OCI-LY7 (cell line): ENCODE measurements at regions not wholly inside any gene's neighbourhood (a gene's known extent, or its start where the extent isn't known, plus 50 kb on each side); places are given as distances from the start of the nearest gene placed in this dataset.

ENCODE experiments used
- BruUV-seq: library from RNA; stranded (reverse); fragments of 400-500 nt; replicated peaks from 2 replicates; lab custom pipeline; 2021; lab: Mats Ljungman, UMichigan
- CTCF ChIA-PET: fragments of 300-600 bp; sonication (Branson Sonifier 250); formaldehyde crosslinking; loops from one replicate; lab custom pipeline; 2022; ENCODE audit warnings: antibody characterized with exemption; ENCODE audit not compliant: unreplicated experiment; lab: Charles Lee
- POLR2A ChIA-PET: fragments of 300-600 bp; sonication (Branson Sonifier 250); formaldehyde crosslinking; loops from one replicate; lab custom pipeline; 2022; ENCODE audit warnings: antibody characterized with exemption; lab: Charles Lee
- DNase-seq: peaks from one replicate; pipeline ENCODE4 v3.0.0-alpha.2; 2015; ENCODE audit warnings: low spot score
- H2AFZ ChIP-seq: fragments of 200-600 bp; sonication (generic), shearing (Covaris generic); 2 replicates; pipeline ENCODE4 v1.6.1; 2014; ENCODE audit warnings: mild to moderate bottlenecking, antibody characterized with exemption, low read length, moderate library complexity
- H3K27ac ChIP-seq: fragments of 200-600 bp; sonication (generic); 2 replicates; pipeline ENCODE4 v1.5.1; 2014; ENCODE audit warnings: mixed run types, low read depth, mild to moderate bottlenecking, moderate library complexity, low read length, inconsistent platforms; ENCODE audit not compliant: poor library complexity, severe bottlenecking
- H3K36me3 ChIP-seq: fragments of 200-600 bp; sonication (generic); 2 replicates; pipeline ENCODE4 v1.6.1; 2014; ENCODE audit warnings: mild to moderate bottlenecking, antibody characterized with exemption, low read length, moderate library complexity, mixed read lengths; ENCODE audit not compliant: insufficient read depth
- H3K4me1 ChIP-seq: fragments of 200-600 bp; sonication (generic); 2 replicates; pipeline ENCODE4 v1.5.1; 2014; ENCODE audit warnings: mild to moderate bottlenecking, low read length; ENCODE audit not compliant: insufficient read depth, poor library complexity, severe bottlenecking
- H3K4me2 ChIP-seq: fragments of 200-600 bp; sonication (generic); 2 replicates; pipeline ENCODE4 v1.6.1; 2014; ENCODE audit warnings: mild to moderate bottlenecking, low read length
- H3K4me3 ChIP-seq: fragments of 200-600 bp; sonication (generic); 2 replicates; pipeline ENCODE4 v1.5.1; 2014; ENCODE audit warnings: mild to moderate bottlenecking, low read depth, low read length; ENCODE audit not compliant: poor library complexity, severe bottlenecking
- H3K79me2 ChIP-seq: fragments of 200-600 bp; sonication (generic); 2 replicates; pipeline ENCODE4 v1.6.1; 2016; ENCODE audit warnings: low read depth, mild to moderate bottlenecking, low read length, moderate library complexity, mixed read lengths; ENCODE audit not compliant: insufficient read depth
- H3K9me2 ChIP-seq: fragments of 200-600 bp; sonication (generic); 2 replicates; pipeline ENCODE4 v1.6.1; 2016; ENCODE audit warnings: mild to moderate bottlenecking, low read length, mixed read lengths; ENCODE audit not compliant: insufficient read depth
- H3K9me3 ChIP-seq: fragments of 200-600 bp; sonication (generic); 2 replicates; pipeline ENCODE4 v1.6.1; 2014; ENCODE audit warnings: mild to moderate bottlenecking, mixed run types, low read length, mixed read lengths
- H4K20me1 ChIP-seq: fragments of 200-600 bp; sonication (generic); 2 replicates; pipeline ENCODE4 v1.6.1; 2014; ENCODE audit warnings: mild to moderate bottlenecking, antibody characterized with exemption, low read length, moderate library complexity, mixed read lengths; ENCODE audit not compliant: insufficient read depth
- EZH2phosphoT487 ChIP-seq: fragments of 200-600 bp; sonication (generic); IDR thresholded peaks from 2 replicates; pipeline ENCODE4 v1.6.1; 2018; ENCODE audit warnings: low read depth, borderline replicate concordance, mild to moderate bottlenecking, mixed run types, antibody characterized with exemption, low read length, moderate library complexity, mixed read lengths
- intact Hi-C: fragments of 100-400 bp; cut with micrococcal nuclease; formaldehyde crosslinking; loops from one replicate; pipeline ENCODE4 v1.10.0; 2022; ENCODE audit not compliant: unreplicated experiment
- TF ChIP-seq, protein P1 (sequence below): fragments of 200-600 bp; sonication (generic); conservative IDR thresholded peaks from 2 replicates; pipeline ENCODE4 v1.5.1; 2014; ENCODE audit warnings: mild to moderate bottlenecking, antibody characterized with exemption, low read length, moderate library complexity, mixed read lengths

DNA sequence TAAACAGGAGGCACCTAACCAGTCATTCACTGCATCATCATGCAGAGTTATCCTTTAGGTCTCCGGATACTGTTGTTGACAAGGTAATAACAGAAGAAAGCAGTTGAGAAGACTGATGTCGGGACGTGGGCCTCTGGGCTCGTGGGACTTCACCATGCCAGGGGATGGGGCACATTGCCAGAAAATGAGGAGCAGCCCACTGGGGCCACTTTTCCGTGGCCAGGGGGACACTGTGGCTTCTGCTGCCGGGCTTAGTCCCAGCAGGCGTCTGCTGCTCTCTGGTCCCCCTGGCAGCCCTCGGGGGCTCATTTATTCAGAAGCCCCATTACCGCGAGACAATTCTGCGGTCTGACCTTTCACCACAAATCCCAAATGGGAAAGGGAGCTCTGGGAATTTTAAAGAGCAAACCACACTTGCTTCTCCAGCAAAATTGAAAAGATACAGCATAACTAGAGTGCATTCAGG, 201.2 kb downstream of the DAD1 start:
- H3K79me2 ChIP-seq: no peaks in the 10 kb centered on the region
- DNase-seq: no peak
- ChIA-PET CTCF (interaction anchor here (0.6 to 5.0 kb wide), 5 partner anchors 46 to 182 kb away, joined by 3 to 80 read pairs (median 6); no protein-coding TSS in a partner anchor), POLR2A (interaction anchor here (0.7 to 3.4 kb wide), 2 partner anchors 72 to 84 kb away, joined by 3 to 27 read pairs; no protein-coding TSS in a partner anchor)
- H3K4me2 ChIP-seq: peak overlapping the region; percentile 66
- no peaks in the 10 kb centered on the region for H3K9me2 ChIP-seq
- H3K27ac ChIP-seq: peak overlapping the region; percentile 49
- no peaks in the 10 kb centered on the region for H3K36me3 ChIP-seq
- peak overlapping the region; percentile 95 for H2AFZ ChIP-seq
- peaks cover 98% of the 10 kb centered on the region for H3K4me1 ChIP-seq
- intact Hi-C loops: loop anchor here (1.0 to 2.0 kb wide), 7 partner anchors 46 to 465 kb away; no protein-coding TSS in a partner anchor
- H4K20me1 ChIP-seq: no peaks in the 10 kb centered on the region
- peak overlapping the region; percentile 33 for H3K4me3 ChIP-seq
- no peaks in the 10 kb centered on the region for H3K9me3 ChIP-seq
- no peak for TF ChIP-seq EZH2phosphoT487
- TF ChIP-seq, protein P1, sequence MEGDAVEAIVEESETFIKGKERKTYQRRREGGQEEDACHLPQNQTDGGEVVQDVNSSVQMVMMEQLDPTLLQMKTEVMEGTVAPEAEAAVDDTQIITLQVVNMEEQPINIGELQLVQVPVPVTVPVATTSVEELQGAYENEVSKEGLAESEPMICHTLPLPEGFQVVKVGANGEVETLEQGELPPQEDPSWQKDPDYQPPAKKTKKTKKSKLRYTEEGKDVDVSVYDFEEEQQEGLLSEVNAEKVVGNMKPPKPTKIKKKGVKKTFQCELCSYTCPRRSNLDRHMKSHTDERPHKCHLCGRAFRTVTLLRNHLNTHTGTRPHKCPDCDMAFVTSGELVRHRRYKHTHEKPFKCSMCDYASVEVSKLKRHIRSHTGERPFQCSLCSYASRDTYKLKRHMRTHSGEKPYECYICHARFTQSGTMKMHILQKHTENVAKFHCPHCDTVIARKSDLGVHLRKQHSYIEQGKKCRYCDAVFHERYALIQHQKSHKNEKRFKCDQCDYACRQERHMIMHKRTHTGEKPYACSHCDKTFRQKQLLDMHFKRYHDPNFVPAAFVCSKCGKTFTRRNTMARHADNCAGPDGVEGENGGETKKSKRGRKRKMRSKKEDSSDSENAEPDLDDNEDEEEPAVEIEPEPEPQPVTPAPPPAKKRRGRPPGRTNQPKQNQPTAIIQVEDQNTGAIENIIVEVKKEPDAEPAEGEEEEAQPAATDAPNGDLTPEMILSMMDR: peak; percentile 49; the same call in 1 of the 2 replicates
- TSS peak; percentile 84 for BruUV-seq

DNA sequence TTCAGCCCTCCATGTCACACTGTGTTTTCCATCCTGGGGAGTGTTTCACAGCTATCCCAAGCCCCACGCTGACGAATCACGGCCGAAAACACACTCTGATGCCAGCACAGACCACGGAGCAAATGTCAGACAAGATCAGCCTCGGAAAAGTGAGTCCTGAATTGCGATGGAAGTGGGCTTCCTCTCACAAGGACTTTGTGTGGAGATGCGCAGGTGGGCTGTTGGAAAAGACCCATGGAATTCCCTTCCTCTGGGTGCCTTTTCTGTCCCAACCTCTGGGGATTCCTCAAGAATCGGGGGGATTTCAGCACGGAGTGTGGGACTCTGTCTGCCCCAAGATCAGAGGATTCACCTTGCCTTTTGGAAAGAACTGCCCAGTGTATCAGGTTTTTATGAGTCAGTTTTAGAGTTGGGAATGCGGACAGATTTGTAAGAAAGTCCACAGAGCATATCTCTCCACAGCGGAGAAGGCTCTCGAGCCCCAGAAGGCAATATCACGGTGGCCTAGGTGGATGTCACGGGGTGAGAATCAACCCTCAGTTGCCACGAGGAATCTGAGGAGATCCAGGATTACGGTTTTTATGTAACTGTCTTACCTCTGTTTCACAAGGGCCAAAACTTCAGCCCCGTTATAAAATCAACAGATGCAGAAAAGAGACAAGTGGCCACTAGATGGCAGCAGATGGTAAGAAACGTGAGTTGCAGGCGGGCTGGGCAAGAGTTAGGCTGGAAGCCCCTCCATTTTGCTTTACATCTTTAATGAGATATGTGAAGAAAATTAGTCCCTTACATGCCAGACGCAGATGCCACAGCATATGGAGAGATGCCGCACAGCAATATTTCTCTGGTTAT, 201.9 kb downstream of the DAD1 start:
- BruUV-seq: no TSS peak
- Histone ChIP-seq H3K4me2 (peak overlapping the region; percentile 66), H3K79me2 (no peaks in the 10 kb centered on the region), H3K27ac (peak overlapping the region; percentile 49), H2AFZ (peak overlapping the region; percentile 95), H3K36me3 (no peaks in the 10 kb centered on the region), H4K20me1 (no peaks in the 10 kb centered on the region), H3K4me1 (peaks cover 94% of the 10 kb centered on the region), H3K4me3 (peak overlapping the region; percentile 33), H3K9me3 (no peaks in the 10 kb centered on the region), H3K9me2 (no peaks in the 10 kb centered on the region)
- intact Hi-C loops: loop anchor here (1.0 to 2.0 kb wide), 7 partner anchors 47 to 466 kb away; no protein-coding TSS in a partner anchor
- ChIA-PET CTCF (interaction anchor here (1.0 kb wide), 1 partner anchor 47 kb away, joined by 6 read pairs; no protein-coding TSS in a partner anchor), POLR2A (no interaction called here)
- peak; percentile 93 for DNase-seq
- no peak for TF ChIP-seq EZH2phosphoT487
- TF ChIP-seq, protein P1: peak; percentile 94
